GM19467 (cell line): ENCODE measurements at regions not wholly inside any gene's neighbourhood (a gene's known extent, or its start where the extent isn't known, plus 50 kb on each side); places are given as distances from the start of the nearest gene placed in this dataset.
A peak's percentile ranks its signal among the peaks of the same experiment; 100 is the strongest.

Source experiments
- ATAC-seq: cut with Tn5 transposase; IDR thresholded peaks from one replicate; pipeline ENCODE4 v1.9.1; 2021; ENCODE audit warnings: mild to moderate bottlenecking, moderate library complexity; ENCODE audit not compliant: unreplicated experiment

- no peak for ATAC-seq
Measured at GRCh38 chr4:122038896-122039295, 87.0 kb upstream of the TRPC3 start.

- ATAC-seq: no peak
Measured at GRCh38 chr4:122034619-122035018, 82.8 kb upstream of the TRPC3 start.

- no peak for ATAC-seq
Measured at GRCh38 chr4:122027203-122027602, 75.3 kb upstream of the TRPC3 start.

GRCh38 chr4:122017296-122017695 lies 65.4 kb upstream of the TRPC3 start:
- no peak for ATAC-seq

GRCh38 chr4:122015203-122015602 lies 63.3 kb upstream of the TRPC3 start:
- no peak for ATAC-seq

- ATAC-seq: no peak
Measured at GRCh38 chr4:122012735-122013134, 60.9 kb upstream of the TRPC3 start.

- no peak for ATAC-seq
Measured at GRCh38 chr4:122010610-122011009, 58.8 kb upstream of the TRPC3 start.

GRCh38 chr4:122009524-122009923 lies 57.7 kb upstream of the TRPC3 start:
- no peak for ATAC-seq

GRCh38 chr4:122007016-122007415 lies 55.2 kb upstream of the TRPC3 start:
- no peak for ATAC-seq

- no peak for ATAC-seq
Measured at GRCh38 chr4:122005064-122005755, 53.4 kb upstream of the TRPC3 start.

GRCh38 chr4:122003335-122003734 lies 51.5 kb upstream of the TRPC3 start:
- peak; percentile 87 for ATAC-seq
